Skeletal muscle satellite cell (primary cell): ENCODE measurements at regions not wholly inside any gene's neighbourhood (a gene's known extent, or its start where the extent isn't known, plus 50 kb on each side); places are given as distances from the start of the nearest gene placed in this dataset.

Source experiments
- H3K27me3 ChIP-seq: 2 replicates; pipeline ENCODE4 v1.7.0; 2013; ENCODE audit warnings: low read length; ENCODE audit not compliant: control insufficient read depth, insufficient read depth
- H3K36me3 ChIP-seq: 2 replicates; pipeline ENCODE4 v1.7.0; 2013; ENCODE audit warnings: mild to moderate bottlenecking, control low read depth, low read length; ENCODE audit not compliant: insufficient read depth
- H3K4me1 ChIP-seq: 2 replicates; pipeline ENCODE4 v1.7.0; 2013; ENCODE audit warnings: low read length; ENCODE audit not compliant: control insufficient read depth, insufficient read depth
- H3K4me2 ChIP-seq: 2 replicates; pipeline ENCODE4 v1.7.0; 2013; ENCODE audit warnings: mild to moderate bottlenecking, low read length
- H3K4me3 ChIP-seq: 2 replicates; pipeline ENCODE4 v1.7.0; 2013; ENCODE audit warnings: low read length
- H3K9ac ChIP-seq: 2 replicates; pipeline ENCODE4 v1.7.0; 2013; ENCODE audit warnings: mild to moderate bottlenecking, low read depth, low read length, moderate library complexity
- H3K9me3 ChIP-seq: replicated peaks from 2 replicates; pipeline ENCODE4 v1.7.0; 2013; ENCODE audit warnings: mild to moderate bottlenecking, control low read depth, low read length

GRCh38 chr11:131025020-131025419, 108.7 kb upstream of the SNX19 start:
- no peaks in the 10 kb centered on the region for H3K9me3 ChIP-seq
- no peaks in the 10 kb centered on the region for H3K36me3 ChIP-seq
- no peak overlapping the region for H3K9ac ChIP-seq
- H3K4me2 ChIP-seq = no peak overlapping the region
- peaks cover 5% of the 10 kb centered on the region for H3K27me3 ChIP-seq
- H3K4me3 ChIP-seq = no peak overlapping the region
- no peaks in the 10 kb centered on the region for H3K4me1 ChIP-seq

GRCh38 chr11:131025421-131026125, 109.3 kb upstream of the SNX19 start:
- H3K4me1 ChIP-seq = no peaks in the 10 kb centered on the region

DNA sequence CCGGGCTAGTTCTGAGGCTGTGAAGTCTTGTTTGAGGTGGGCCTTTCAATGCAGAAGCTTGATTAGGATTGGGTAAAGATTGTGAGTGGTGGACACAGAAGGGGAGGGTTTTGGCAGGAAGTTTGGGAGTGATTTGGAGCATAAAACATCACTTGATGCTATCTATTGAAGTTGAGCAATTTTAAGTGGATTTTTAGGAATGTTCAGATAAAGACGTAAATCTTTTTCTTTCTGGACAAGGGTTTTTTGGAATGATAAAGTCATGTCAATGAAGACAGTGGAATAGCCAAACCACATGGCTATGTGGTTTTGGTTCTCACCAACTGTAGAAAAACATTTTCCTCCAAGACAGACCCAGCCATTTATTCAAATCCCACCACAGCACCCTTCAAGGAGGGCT, 111.2 kb upstream of the SNX19 start:
- no peak overlapping the region for H3K4me2 ChIP-seq
- no peaks in the 10 kb centered on the region for H3K9me3 ChIP-seq
- H3K27me3 ChIP-seq = no peaks in the 10 kb centered on the region
- no peak overlapping the region for H3K4me3 ChIP-seq
- no peak overlapping the region for H3K9ac ChIP-seq
- H3K4me1 ChIP-seq = peaks cover under 1% of the 10 kb centered on the region
- H3K36me3 ChIP-seq = no peaks in the 10 kb centered on the region

More at GRCh38 chr11:131025421-131026125, 109.3 kb upstream of the SNX19 start:
- Histone ChIP-seq H3K27me3 (peaks cover 4% of the 10 kb centered on the region), H3K9me3 (no peaks in the 10 kb centered on the region), H3K4me2 (no peak overlapping the region), H3K36me3 (no peaks in the 10 kb centered on the region), H3K9ac (no peak overlapping the region), H3K4me3 (no peak overlapping the region)

- H3K36me3 ChIP-seq = no peaks in the 10 kb centered on the region
- no peak overlapping the region for H3K9ac ChIP-seq
- no peak overlapping the region for H3K4me3 ChIP-seq
- H3K9me3 ChIP-seq = no peaks in the 10 kb centered on the region
- peak overlapping the region; percentile 44 for H3K4me2 ChIP-seq
- no peaks in the 10 kb centered on the region for H3K27me3 ChIP-seq
- peaks cover 18% of the 10 kb centered on the region for H3K4me1 ChIP-seq
Observed at GRCh38 chr11:131033151-131033651, 116.9 kb upstream of the SNX19 start.

- H3K9ac ChIP-seq = no peak overlapping the region
- H3K4me3 ChIP-seq = no peak overlapping the region
- H3K36me3 ChIP-seq = no peaks in the 10 kb centered on the region
- H3K4me1 ChIP-seq = peaks cover 31% of the 10 kb centered on the region
- no peak overlapping the region for H3K4me2 ChIP-seq
- no peaks in the 10 kb centered on the region for H3K9me3 ChIP-seq
- no peaks in the 10 kb centered on the region for H3K27me3 ChIP-seq
Observed at GRCh38 chr11:131036514-131036913, 120.2 kb upstream of the SNX19 start.

DNA sequence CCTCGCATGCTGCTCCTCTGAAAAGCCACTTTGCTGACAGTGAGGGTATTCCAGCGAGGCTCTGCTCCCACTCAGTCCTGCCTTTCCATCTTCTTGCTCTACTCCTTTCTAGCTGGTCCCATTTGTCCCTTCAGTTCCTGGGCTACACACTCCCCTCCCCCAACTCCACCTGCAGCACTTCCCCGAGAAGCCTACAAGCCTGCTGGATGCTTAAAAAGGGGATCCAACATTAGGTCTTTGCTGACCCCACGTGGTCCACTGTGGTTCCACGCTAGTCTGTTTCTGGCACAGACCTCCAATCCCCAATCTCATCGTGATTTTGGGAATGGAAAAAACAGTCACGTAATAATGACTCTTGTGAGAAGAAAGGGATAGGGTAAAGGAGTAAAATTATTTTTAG, 121.6 kb upstream of the SNX19 start:
- Histone ChIP-seq H3K36me3 (no peaks in the 10 kb centered on the region), H3K4me1 (peaks cover 32% of the 10 kb centered on the region), H3K9ac (no peak overlapping the region), H3K9me3 (no peaks in the 10 kb centered on the region), H3K4me3 (no peak overlapping the region), H3K27me3 (no peaks in the 10 kb centered on the region), H3K4me2 (no peak overlapping the region)

GRCh38 chr11:131038597-131038996, 122.3 kb upstream of the SNX19 start:
- Histone ChIP-seq H3K9ac (no peak overlapping the region), H3K4me1 (peaks cover 25% of the 10 kb centered on the region), H3K4me2 (no peak overlapping the region), H3K36me3 (no peaks in the 10 kb centered on the region), H3K4me3 (no peak overlapping the region), H3K9me3 (no peaks in the 10 kb centered on the region), H3K27me3 (no peaks in the 10 kb centered on the region)

GRCh38 chr11:131041331-131042040, 125.2 kb upstream of the SNX19 start:
- H3K4me1 ChIP-seq = peaks cover 18% of the 10 kb centered on the region
- no peak overlapping the region for H3K9ac ChIP-seq
- no peaks in the 10 kb centered on the region for H3K36me3 ChIP-seq
- no peaks in the 10 kb centered on the region for H3K9me3 ChIP-seq
- H3K4me3 ChIP-seq = peak overlapping the region; percentile 14
- peaks cover 4% of the 10 kb centered on the region for H3K27me3 ChIP-seq
- H3K4me2 ChIP-seq = peak overlapping the region; percentile 33

DNA sequence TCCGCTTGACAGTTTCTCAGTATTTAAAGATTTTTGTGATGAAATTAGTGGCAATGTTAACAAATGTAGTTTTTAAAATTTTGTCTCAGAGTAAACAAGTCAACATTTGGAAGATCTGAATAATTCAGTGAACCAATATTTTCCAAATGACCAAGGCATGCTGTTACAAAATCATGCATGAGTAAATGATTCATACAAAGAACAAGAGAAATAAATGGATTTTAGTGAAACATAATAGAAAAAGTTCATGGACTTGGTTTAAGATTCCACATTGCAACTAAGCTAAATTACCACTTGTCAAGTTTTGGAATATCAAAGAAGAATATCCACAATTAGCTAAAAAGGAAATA, 125.7 kb upstream of the SNX19 start:
- no peak overlapping the region for H3K4me2 ChIP-seq
- no peak overlapping the region for H3K9ac ChIP-seq
- H3K36me3 ChIP-seq = no peaks in the 10 kb centered on the region
- H3K4me1 ChIP-seq = peaks cover 18% of the 10 kb centered on the region
- H3K9me3 ChIP-seq = no peaks in the 10 kb centered on the region
- H3K27me3 ChIP-seq = peaks cover 9% of the 10 kb centered on the region
- no peak overlapping the region for H3K4me3 ChIP-seq

DNA sequence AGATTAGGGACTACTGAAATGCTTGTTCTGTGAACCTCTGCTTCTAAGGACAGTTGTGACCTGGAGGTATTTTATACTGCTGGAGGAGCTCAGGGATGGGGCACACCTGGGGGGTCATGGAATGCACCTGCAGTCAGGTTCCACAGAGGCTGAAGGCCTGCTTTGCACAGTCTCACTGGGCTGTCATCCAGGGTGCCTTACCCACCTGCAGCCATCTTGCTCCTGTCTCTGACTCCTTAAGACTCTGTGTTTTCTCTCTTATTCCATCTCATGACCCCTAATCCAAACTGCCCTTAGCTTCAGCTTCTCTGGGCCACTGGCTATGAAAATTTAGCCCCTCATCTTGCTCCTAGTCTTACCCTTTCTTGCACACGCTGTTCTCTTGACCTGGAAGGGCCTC, 127.0 kb upstream of the SNX19 start:
- H3K9me3 ChIP-seq = no peaks in the 10 kb centered on the region

DNA sequence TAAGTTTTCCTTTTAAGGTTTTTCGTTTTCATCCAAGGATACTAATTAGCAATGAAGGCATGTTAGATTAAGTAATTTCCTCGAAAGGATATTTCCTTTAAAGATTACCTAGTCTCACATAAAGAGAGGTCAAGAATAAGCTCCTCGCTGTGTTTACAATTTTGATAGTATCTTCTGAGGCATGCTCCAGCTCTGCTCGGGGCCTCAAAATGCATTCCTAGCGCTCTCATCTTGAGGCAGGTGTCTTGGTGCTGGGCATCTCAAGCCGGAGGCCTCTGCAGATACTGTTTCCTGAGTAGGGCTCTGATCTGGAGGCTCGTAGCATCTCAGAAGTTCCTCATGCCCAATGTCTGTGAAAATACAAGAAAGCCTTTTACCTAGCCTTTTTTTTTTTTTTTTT, 128.6 kb upstream of the SNX19 start:
- no peak overlapping the region for H3K4me3 ChIP-seq
- no peaks in the 10 kb centered on the region for H3K9me3 ChIP-seq
- no peak overlapping the region for H3K9ac ChIP-seq
- H3K4me1 ChIP-seq = peaks cover 18% of the 10 kb centered on the region
- H3K27me3 ChIP-seq = peaks cover 32% of the 10 kb centered on the region
- H3K36me3 ChIP-seq = no peaks in the 10 kb centered on the region
- no peak overlapping the region for H3K4me2 ChIP-seq

More for the DNA sequence above, 127.0 kb upstream of the SNX19 start:
- no peak overlapping the region for H3K9ac ChIP-seq
- peaks cover 18% of the 10 kb centered on the region for H3K4me1 ChIP-seq
- no peaks in the 10 kb centered on the region for H3K36me3 ChIP-seq
- H3K27me3 ChIP-seq = peaks cover 22% of the 10 kb centered on the region
- H3K4me3 ChIP-seq = no peak overlapping the region
- H3K4me2 ChIP-seq = no peak overlapping the region

DNA sequence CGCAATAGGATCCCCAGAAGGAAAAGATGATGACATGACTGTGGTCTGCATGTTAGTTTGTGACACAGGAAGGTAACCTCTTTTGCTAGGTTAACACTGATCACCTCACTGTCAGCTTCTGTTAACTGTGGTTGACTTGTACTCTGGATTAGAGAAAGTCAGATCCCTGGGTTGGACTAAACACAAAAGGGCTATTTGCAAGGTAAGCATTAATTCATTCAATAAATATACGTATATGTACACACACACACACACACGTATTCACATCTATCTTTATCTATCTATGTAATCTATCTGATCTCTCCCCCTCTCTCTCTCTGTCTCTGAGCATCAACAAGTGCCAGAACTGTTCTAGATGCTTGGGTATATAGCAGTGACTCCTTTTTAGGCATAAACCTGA, 136.1 kb upstream of the SNX19 start:
- Histone ChIP-seq H3K27me3 (peaks cover 56% of the 10 kb centered on the region), H3K4me2 (no peak overlapping the region), H3K4me1 (no peaks in the 10 kb centered on the region), H3K9ac (no peak overlapping the region), H3K36me3 (no peaks in the 10 kb centered on the region), H3K4me3 (no peak overlapping the region), H3K9me3 (no peaks in the 10 kb centered on the region)
